Neural crest cell (in vitro differentiated cells): ENCODE measurements at regions not wholly inside any gene's neighbourhood (a gene's known extent, or its start where the extent isn't known, plus 50 kb on each side); places are given as distances from the start of the nearest gene placed in this dataset.

Source experiments
- DNase-seq: peaks from one replicate; pipeline ENCODE4 v3.0.0; 2021; ENCODE audit warnings: low read depth, mixed read lengths, low spot score
- H3K27ac Mint-ChIP-seq: one replicate; pipeline ENCODE4 v1.8.0; 2021; ENCODE audit warnings: mild to moderate bottlenecking, mixed read lengths; ENCODE audit not compliant: unreplicated experiment
- H3K27me3 Mint-ChIP-seq: 2 replicates; pipeline ENCODE4 v1.8.0; 2021; ENCODE audit warnings: low read depth, mild to moderate bottlenecking, mixed read lengths
- H3K36me3 Mint-ChIP-seq: 2 replicates; pipeline ENCODE4 v1.8.0; 2021; ENCODE audit warnings: low read depth, mild to moderate bottlenecking, mixed read lengths
- H3K4me1 Mint-ChIP-seq: 2 replicates; pipeline ENCODE4 v1.8.0; 2021; ENCODE audit warnings: mixed read lengths
- H3K4me3 Mint-ChIP-seq: one replicate; pipeline ENCODE4 v1.8.0; 2021; ENCODE audit warnings: mild to moderate bottlenecking, mixed read lengths
- H3K9me3 Mint-ChIP-seq: 2 replicates; pipeline ENCODE4 v1.8.0; 2021; ENCODE audit warnings: mixed read lengths
- CTCF ChIP-seq: fragments of 200-600 bp; sonication (generic); conservative IDR thresholded peaks from 2 replicates; pipeline ENCODE4 v1.5.0; 2021; ENCODE audit warnings: antibody characterized with exemption, mild to moderate bottlenecking

DNA sequence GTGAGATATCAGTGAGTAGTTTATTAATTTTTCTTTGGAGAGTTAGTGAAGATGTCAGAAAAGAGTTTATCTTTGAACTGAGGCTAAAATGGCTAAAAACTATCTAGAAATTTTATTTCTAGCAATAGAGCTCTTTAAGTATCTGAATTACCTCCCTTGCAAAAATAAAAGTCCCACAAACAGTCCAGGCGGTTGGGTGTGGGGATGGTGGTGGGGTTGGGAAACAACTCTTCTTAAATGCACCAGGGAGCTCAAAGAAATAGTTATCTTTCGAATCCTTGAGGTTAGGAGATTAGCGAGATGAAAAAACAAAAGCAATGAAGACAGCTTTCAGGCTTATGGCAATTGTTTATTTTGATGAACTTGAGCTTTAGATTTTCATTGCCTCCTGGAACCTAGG, 1299.1 kb upstream of the ADGRB3 start:
- Mint-ChIP-seq H3K27ac (no peak overlapping the region), H3K4me3 (no peak overlapping the region), H3K36me3 (no peaks in the 10 kb centered on the region), H3K4me1 (no peaks in the 10 kb centered on the region), H3K27me3 (no peaks in the 10 kb centered on the region), H3K9me3 (no peaks in the 10 kb centered on the region)
- no peak for DNase-seq
- no peak for TF ChIP-seq CTCF

DNA sequence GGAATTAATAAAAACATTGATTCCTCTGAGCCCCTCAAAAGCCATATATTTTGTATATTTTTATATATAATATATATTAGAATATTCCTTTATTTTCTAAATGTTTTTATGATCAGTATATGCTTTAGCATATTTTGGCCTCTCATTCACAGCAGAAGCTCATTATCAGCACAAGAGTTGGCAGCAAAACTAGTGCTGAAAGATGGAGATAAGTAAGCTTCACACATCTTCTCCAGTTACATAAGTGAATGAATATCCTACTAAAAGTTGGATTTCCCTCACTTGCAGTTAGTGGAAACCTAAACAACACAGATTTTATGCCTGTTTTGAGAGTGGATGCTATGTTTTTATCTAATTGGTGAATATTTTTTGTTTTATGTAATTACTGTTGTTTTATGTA, 1303.8 kb upstream of the ADGRB3 start:
- Mint-ChIP-seq H3K36me3 (no peaks in the 10 kb centered on the region), H3K27me3 (no peaks in the 10 kb centered on the region), H3K27ac (no peak overlapping the region), H3K4me1 (no peaks in the 10 kb centered on the region), H3K4me3 (no peak overlapping the region), H3K9me3 (no peaks in the 10 kb centered on the region)
- DNase-seq = no peak
- TF ChIP-seq CTCF = no peak

- H3K4me3 Mint-ChIP-seq = no peak overlapping the region
- no peaks in the 10 kb centered on the region for H3K27me3 Mint-ChIP-seq
- TF ChIP-seq CTCF = no peak
- H3K27ac Mint-ChIP-seq = no peak overlapping the region
- no peaks in the 10 kb centered on the region for H3K4me1 Mint-ChIP-seq
- H3K9me3 Mint-ChIP-seq = no peaks in the 10 kb centered on the region
- no peaks in the 10 kb centered on the region for H3K36me3 Mint-ChIP-seq
- DNase-seq = no peak
Observed at GRCh38 chr6:67328269-67328668, 1306.8 kb upstream of the ADGRB3 start.

GRCh38 chr6:67300430-67301040, 1334.5 kb upstream of the ADGRB3 start:
- no peak for TF ChIP-seq CTCF
- no peaks in the 10 kb centered on the region for H3K36me3 Mint-ChIP-seq
- H3K27me3 Mint-ChIP-seq = no peaks in the 10 kb centered on the region
- peak overlapping the region; percentile 67 for H3K27ac Mint-ChIP-seq
- no peak for DNase-seq
- H3K4me1 Mint-ChIP-seq = no peaks in the 10 kb centered on the region
- no peak overlapping the region for H3K4me3 Mint-ChIP-seq
- peaks cover 11% of the 10 kb centered on the region for H3K9me3 Mint-ChIP-seq

DNA sequence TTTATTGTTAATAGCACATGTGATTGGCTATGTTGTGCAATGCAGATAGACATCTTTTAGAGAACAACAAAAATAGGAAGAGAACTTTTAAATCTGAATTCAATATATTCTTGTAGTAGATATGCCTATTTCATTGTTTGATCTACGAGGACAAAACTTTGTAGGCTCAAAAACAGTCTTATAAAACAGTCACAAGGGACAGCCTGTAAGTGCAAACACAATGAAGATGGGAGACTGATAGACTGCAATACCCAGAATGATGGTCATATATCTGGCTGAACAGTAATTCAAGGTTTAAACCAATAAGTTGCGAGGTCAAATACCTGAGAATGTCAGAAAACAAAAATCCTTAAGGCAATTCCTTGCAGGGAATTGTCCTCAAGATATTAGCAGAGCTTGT, 1342.9 kb upstream of the ADGRB3 start:
- DNase-seq = no peak
- Mint-ChIP-seq H3K4me3 (no peak overlapping the region), H3K4me1 (no peaks in the 10 kb centered on the region), H3K36me3 (no peaks in the 10 kb centered on the region), H3K27me3 (no peaks in the 10 kb centered on the region), H3K27ac (no peak overlapping the region), H3K9me3 (peaks cover 2% of the 10 kb centered on the region)
- TF ChIP-seq CTCF = no peak
